Suprapubic skin (tissue), 4 donors: ENCODE measurements at regions not wholly inside any gene's neighbourhood (a gene's known extent, or its start where the extent isn't known, plus 50 kb on each side); places are given as distances from the start of the nearest gene placed in this dataset.
A peak's percentile ranks its signal among the peaks of the same experiment; 100 is the strongest.

Experiments used
- DNase-seq, 2 donors: peaks; one replicate each; pipeline ENCODE4 v3.0.0-alpha.2; 2019; ENCODE audit warnings: low spot score in 2 of 2
- H3K27ac ChIP-seq: fragments of 200-600 bp; sonication (generic); one replicate; pipeline ENCODE4 v1.5.1; 2019
- H3K27me3 ChIP-seq: fragments of 200-600 bp; sonication (generic); one replicate; pipeline ENCODE4 v1.5.1; 2019
- H3K36me3 ChIP-seq: fragments of 200-600 bp; sonication (generic); one replicate; pipeline ENCODE4 v1.5.1; 2019
- H3K4me1 ChIP-seq: fragments of 200-600 bp; sonication (generic); one replicate; pipeline ENCODE4 v1.5.1; 2019
- H3K4me3 ChIP-seq: fragments of 200-600 bp; sonication (generic); one replicate; pipeline ENCODE4 v1.5.1; 2019; ENCODE audit warnings: mild to moderate bottlenecking
- H3K9me3 ChIP-seq: fragments of 200-600 bp; sonication (generic); one replicate; pipeline ENCODE4 v1.5.1; 2019
- EP300 ChIP-seq: sonication (generic); formaldehyde crosslinking; IDR thresholded peaks from one replicate; pipeline ENCODE4 v1.6.1; 2017; ENCODE audit warnings: antibody characterized with exemption
- POLR2A ChIP-seq, 2 donors: fragments of 450-650 bp; IDR thresholded peaks; one replicate each; pipeline ENCODE4 v1.6.1; 2017; ENCODE audit warnings: antibody characterized with exemption in 2 of 2, mild to moderate bottlenecking in 2 of 2, moderate library complexity in 2 of 2
- POLR2AphosphoS5 ChIP-seq, 3 donors: sonication (generic); formaldehyde crosslinking; IDR thresholded peaks; one replicate each; pipeline ENCODE4 v1.6.1; 2017; ENCODE audit warnings: antibody characterized with exemption in 3 of 3
- WGBS: methylation state at CpG from one replicate; pipeline ENCODE4 v1.1.5; 2018; 5-methylcytosine and 5-hydroxymethylcytosine counted together
- TF ChIP-seq, protein P1 (sequence below), 2 donors: fragments of 200-600 bp in 1 of 2; fragments of 450-650 bp in 1 of 2; sonication (generic) in 1 of 2; IDR thresholded peaks; one replicate each; pipeline ENCODE4 v1.5.1; 2016 to 2019; ENCODE audit warnings: antibody characterized with exemption in 2 of 2, mild to moderate bottlenecking in 1 of 2, moderate library complexity in 1 of 2

- DNase-seq = no peak
- H3K9me3 ChIP-seq = no peaks in the 10 kb centered on the region
- peak overlapping the region; percentile 24 for H3K4me3 ChIP-seq
These were observed 176.7 kb downstream of the GLI2 start for GRCh38 chr2:120912101-120912985.

DNA sequence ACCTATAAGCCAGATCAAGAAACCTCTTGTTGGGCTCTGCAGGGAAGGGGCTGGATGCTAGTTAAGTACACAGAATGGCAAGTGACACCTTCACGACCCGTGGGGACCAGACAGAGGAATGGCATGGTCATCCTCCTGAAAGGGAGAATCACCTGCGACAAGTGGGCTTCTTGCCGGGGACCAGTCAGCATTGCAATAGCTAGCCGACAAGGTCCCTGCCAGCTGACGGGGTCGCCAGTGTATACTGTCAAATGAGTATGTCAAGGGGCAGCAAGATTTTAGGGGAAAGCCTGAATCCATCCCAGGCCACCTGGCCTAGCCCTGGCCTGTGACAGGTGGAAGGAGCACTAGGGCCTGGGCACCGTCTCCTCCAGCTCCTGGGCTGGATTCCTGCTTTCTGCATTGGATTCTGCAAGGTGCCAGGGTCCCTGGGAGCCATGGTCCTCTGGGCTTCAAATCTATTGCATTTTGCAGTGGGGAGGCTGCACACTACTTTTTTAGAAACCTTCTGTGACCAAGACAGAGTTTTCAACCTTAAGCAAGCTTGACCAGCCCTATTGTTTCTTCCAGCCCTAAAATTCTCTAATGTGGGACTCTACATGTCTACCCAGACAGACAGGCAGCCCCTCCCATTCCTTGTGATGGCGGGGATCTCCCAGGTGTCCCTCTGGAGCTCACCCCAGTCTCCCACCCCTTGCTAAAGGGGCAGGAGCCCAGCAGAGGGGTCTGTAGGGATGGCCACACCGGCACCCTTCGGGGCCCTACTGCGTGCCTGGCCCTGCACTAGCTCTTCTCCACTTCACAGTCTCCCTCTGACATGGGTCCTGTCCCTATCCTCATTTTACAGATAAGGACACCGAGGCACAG, 178.5 kb downstream of the GLI2 start:
- peaks cover 51% of the 10 kb centered on the region for H3K4me1 ChIP-seq
- no peaks in the 10 kb centered on the region for H3K27me3 ChIP-seq
- no peaks in the 10 kb centered on the region for H3K36me3 ChIP-seq
- H3K9me3 ChIP-seq = no peaks in the 10 kb centered on the region
- H3K27ac ChIP-seq = no peak overlapping the region
- no peak for DNase-seq
- no peak overlapping the region for H3K4me3 ChIP-seq
- TF ChIP-seq POLR2A (IDR thresholded peaks at IDR 0.05) = no peak
- TF ChIP-seq POLR2AphosphoS5 (IDR thresholded peaks at IDR 0.05) = no peak
- 93% methylated on average over 5 of the region's 13 CpGs for WGBS

More at GRCh38 chr2:120912101-120912985, 176.7 kb downstream of the GLI2 start:
- 34% methylated on average over 29 of the region's 29 CpGs for whole genome bisulfite sequencing
- Histone ChIP-seq H3K27ac (peak overlapping the region; percentile 72), H3K4me1 (peaks cover 51% of the 10 kb centered on the region), H3K36me3 (no peaks in the 10 kb centered on the region), H3K27me3 (no peaks in the 10 kb centered on the region)
- TF ChIP-seq, protein P1, sequence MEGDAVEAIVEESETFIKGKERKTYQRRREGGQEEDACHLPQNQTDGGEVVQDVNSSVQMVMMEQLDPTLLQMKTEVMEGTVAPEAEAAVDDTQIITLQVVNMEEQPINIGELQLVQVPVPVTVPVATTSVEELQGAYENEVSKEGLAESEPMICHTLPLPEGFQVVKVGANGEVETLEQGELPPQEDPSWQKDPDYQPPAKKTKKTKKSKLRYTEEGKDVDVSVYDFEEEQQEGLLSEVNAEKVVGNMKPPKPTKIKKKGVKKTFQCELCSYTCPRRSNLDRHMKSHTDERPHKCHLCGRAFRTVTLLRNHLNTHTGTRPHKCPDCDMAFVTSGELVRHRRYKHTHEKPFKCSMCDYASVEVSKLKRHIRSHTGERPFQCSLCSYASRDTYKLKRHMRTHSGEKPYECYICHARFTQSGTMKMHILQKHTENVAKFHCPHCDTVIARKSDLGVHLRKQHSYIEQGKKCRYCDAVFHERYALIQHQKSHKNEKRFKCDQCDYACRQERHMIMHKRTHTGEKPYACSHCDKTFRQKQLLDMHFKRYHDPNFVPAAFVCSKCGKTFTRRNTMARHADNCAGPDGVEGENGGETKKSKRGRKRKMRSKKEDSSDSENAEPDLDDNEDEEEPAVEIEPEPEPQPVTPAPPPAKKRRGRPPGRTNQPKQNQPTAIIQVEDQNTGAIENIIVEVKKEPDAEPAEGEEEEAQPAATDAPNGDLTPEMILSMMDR (IDR thresholded peaks at IDR 0.05) = no peak
- TF ChIP-seq EP300 (no peak), POLR2AphosphoS5 (IDR thresholded peaks at IDR 0.05) (no peak), POLR2A (IDR thresholded peaks at IDR 0.05) (no peak)

DNA sequence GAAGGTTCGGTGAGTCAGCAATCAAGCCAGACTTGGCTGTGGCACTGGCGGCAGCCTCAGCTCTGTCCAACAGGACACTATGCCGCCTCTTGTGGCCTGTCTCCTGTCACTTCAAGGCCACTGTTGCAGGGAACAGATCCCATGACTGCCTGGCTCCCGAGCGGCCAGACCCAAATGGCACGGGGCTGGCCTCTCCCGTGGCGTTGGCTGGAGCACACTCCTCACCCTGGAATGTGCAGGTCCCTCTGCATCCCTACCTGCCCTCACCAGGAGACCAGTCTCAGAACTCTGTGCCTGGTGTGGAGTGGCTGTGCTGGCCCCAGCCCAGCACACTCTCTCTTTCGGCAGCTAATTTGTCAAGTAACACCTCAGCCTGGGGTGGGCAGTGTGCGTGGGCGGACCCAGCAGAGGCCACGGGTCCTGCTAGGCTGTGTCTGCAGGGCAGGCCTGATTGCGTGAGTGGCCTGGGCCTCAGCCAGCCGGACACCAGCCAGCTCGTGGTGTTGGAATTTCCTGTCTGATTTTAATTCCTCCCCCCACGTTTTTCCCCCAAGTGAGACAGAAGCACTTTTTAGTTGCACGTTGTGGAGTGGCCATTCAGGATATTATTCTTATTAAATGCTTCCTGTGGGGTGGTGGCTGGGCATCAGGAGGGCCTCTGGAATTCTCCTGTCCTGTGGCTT, 179.3 kb downstream of the GLI2 start:
- Histone ChIP-seq H3K36me3 (no peaks in the 10 kb centered on the region), H3K27ac (no peak overlapping the region), H3K9me3 (no peaks in the 10 kb centered on the region), H3K4me3 (no peak overlapping the region), H3K27me3 (no peaks in the 10 kb centered on the region), H3K4me1 (peaks cover 51% of the 10 kb centered on the region)
- WGBS = 26% methylated on average over 16 of the region's 17 CpGs
- TF ChIP-seq POLR2AphosphoS5 (IDR thresholded peaks at IDR 0.05) = no peak
- TF ChIP-seq EP300 = no peak
- no peak for TF ChIP-seq POLR2A (IDR thresholded peaks at IDR 0.05)
- TF ChIP-seq, protein P1 (IDR thresholded peaks at IDR 0.05) = no peak
- peak; percentile 85 to 89 for DNase-seq

GRCh38 chr2:120915670-120916069, 180.0 kb downstream of the GLI2 start:
- TF ChIP-seq EP300 (no peak), POLR2AphosphoS5 (IDR thresholded peaks at IDR 0.05) (no peak), POLR2A (IDR thresholded peaks at IDR 0.05) (no peak)
- TF ChIP-seq, protein P1 (IDR thresholded peaks at IDR 0.05) = no peak
- Histone ChIP-seq H3K4me3 (no peak overlapping the region), H3K9me3 (no peaks in the 10 kb centered on the region), H3K4me1 (peaks cover 51% of the 10 kb centered on the region), H3K27ac (no peak overlapping the region), H3K36me3 (no peaks in the 10 kb centered on the region), H3K27me3 (no peaks in the 10 kb centered on the region)
- WGBS = 87% methylated on average over 3 of the region's 3 CpGs
- DNase-seq = no peak

DNA sequence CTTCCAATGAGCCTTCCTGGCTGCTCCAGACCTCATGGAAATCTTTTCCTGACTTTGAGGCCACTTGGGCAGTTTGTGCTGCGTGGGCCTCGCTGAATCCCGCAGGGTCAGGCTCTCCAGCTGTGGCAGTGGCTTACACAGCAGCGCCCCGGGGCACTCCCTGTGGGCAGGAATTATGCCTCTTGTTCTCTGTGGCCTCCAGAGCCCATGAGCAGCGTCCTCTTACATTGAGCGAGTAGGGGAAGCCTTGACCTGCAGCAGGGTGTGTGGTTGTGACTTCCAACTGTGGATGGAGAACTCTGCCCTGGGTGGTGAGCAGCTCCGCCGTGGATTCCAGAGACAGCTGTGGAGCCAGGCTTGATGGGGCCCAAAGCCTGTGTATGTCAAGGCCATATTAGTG, 180.8 kb downstream of the GLI2 start:
- no peak overlapping the region for H3K4me3 ChIP-seq
- no peak for DNase-seq
- no peaks in the 10 kb centered on the region for H3K27me3 ChIP-seq
- TF ChIP-seq, protein P1 (IDR thresholded peaks at IDR 0.05) = no peak
- no peak for TF ChIP-seq POLR2A (IDR thresholded peaks at IDR 0.05)
- TF ChIP-seq POLR2AphosphoS5 (IDR thresholded peaks at IDR 0.05) = no peak
- TF ChIP-seq EP300 = no peak
- H3K4me1 ChIP-seq = peaks cover 43% of the 10 kb centered on the region
- 87% methylated on average over 4 of the region's 9 CpGs for WGBS
- no peaks in the 10 kb centered on the region for H3K36me3 ChIP-seq
- no peaks in the 10 kb centered on the region for H3K9me3 ChIP-seq
- H3K27ac ChIP-seq = no peak overlapping the region
